ENCODE measurements at regions not wholly inside any gene's neighbourhood (a gene's known extent, or its start where the extent isn't known, plus 50 kb on each side); places are given as distances from the start of the nearest gene placed in this dataset.

GRCh38 chr1:115196296-115196695, 107.0 kb upstream of the TSPAN2 start:
- Histone ChIP-seq H3K9me2 (ENCODE audit: low read depth, low read length) (no peaks in the 10 kb centered on the region), H3K4me2 (ENCODE audit: low read length) (no peak overlapping the region), H3K4me3 (ENCODE audit: low read depth, low read length, poor library complexity, severe bottlenecking) (no peak overlapping the region), H3K27ac (ENCODE audit: low read depth, low read length, poor library complexity, severe bottlenecking) (no peak overlapping the region), H3K4me1 (ENCODE audit: insufficient read depth, low read length, severe bottlenecking) (no peaks in the 10 kb centered on the region), H3K27me3 (ENCODE audit: insufficient read depth, low read length) (no peaks in the 10 kb centered on the region), H3K79me2 (ENCODE audit: insufficient read depth, low read length) (no peaks in the 10 kb centered on the region), H3F3A (ENCODE audit: insufficient read depth, low read length) (no peaks in the 10 kb centered on the region), H2AFZ (ENCODE audit: low read length) (no peak overlapping the region), H4K20me1 (ENCODE audit: insufficient read depth, low read length) (no peaks in the 10 kb centered on the region), H3K36me3 (ENCODE audit: insufficient read depth, low read length) (no peaks in the 10 kb centered on the region), H3K9ac (ENCODE audit: low read length) (no peak overlapping the region), H3K9me3 (ENCODE audit: low read length) (no peaks in the 10 kb centered on the region)
- TF ChIP-seq CTCF (IDR thresholded peaks at IDR 0.05; ENCODE audit: low read length) (no peak), EZH2 (IDR thresholded peaks at IDR 0.05; ENCODE audit: borderline replicate concordance, low read length) (no peak)

- no peaks in the 10 kb centered on the region for H3K36me3 ChIP-seq (ENCODE audit: insufficient read depth, low read length)
- H3K27ac ChIP-seq (ENCODE audit: low read depth, low read length, poor library complexity, severe bottlenecking): no peak overlapping the region
- H3K79me2 ChIP-seq (ENCODE audit: insufficient read depth, low read length): no peaks in the 10 kb centered on the region
- H3K9me2 ChIP-seq (ENCODE audit: low read depth, low read length): no peaks in the 10 kb centered on the region
- H3K9ac ChIP-seq (ENCODE audit: low read length): no peak overlapping the region
- no peaks in the 10 kb centered on the region for H3K27me3 ChIP-seq (ENCODE audit: insufficient read depth, low read length)
- no peaks in the 10 kb centered on the region for H4K20me1 ChIP-seq (ENCODE audit: insufficient read depth, low read length)
- H3K9me3 ChIP-seq (ENCODE audit: low read length): no peaks in the 10 kb centered on the region
- H3K4me2 ChIP-seq (ENCODE audit: low read length): no peak overlapping the region
- TF ChIP-seq CTCF (IDR thresholded peaks at IDR 0.05; ENCODE audit: low read length) (no peak), EZH2 (IDR thresholded peaks at IDR 0.05; ENCODE audit: borderline replicate concordance, low read length) (no peak)
- H2AFZ ChIP-seq (ENCODE audit: low read length): no peak overlapping the region
- H3F3A ChIP-seq (ENCODE audit: insufficient read depth, low read length): no peaks in the 10 kb centered on the region
- H3K4me3 ChIP-seq (ENCODE audit: low read depth, low read length, poor library complexity, severe bottlenecking): no peak overlapping the region
- H3K4me1 ChIP-seq (ENCODE audit: insufficient read depth, low read length, severe bottlenecking): no peaks in the 10 kb centered on the region
These were observed 105.2 kb upstream of the TSPAN2 start for GRCh38 chr1:115194506-115194905.

- Histone ChIP-seq H3K4me3 (ENCODE audit: low read depth, low read length, poor library complexity, severe bottlenecking) (no peak overlapping the region), H3K4me1 (ENCODE audit: insufficient read depth, low read length, severe bottlenecking) (no peaks in the 10 kb centered on the region), H3F3A (ENCODE audit: insufficient read depth, low read length) (no peaks in the 10 kb centered on the region), H3K9ac (ENCODE audit: low read length) (no peak overlapping the region), H3K9me3 (ENCODE audit: low read length) (no peaks in the 10 kb centered on the region), H3K36me3 (ENCODE audit: insufficient read depth, low read length) (no peaks in the 10 kb centered on the region), H3K27me3 (ENCODE audit: insufficient read depth, low read length) (no peaks in the 10 kb centered on the region), H4K20me1 (ENCODE audit: insufficient read depth, low read length) (no peaks in the 10 kb centered on the region), H2AFZ (ENCODE audit: low read length) (no peak overlapping the region), H3K79me2 (ENCODE audit: insufficient read depth, low read length) (no peaks in the 10 kb centered on the region), H3K9me2 (ENCODE audit: low read depth, low read length) (no peaks in the 10 kb centered on the region), H3K4me2 (ENCODE audit: low read length) (no peak overlapping the region), H3K27ac (ENCODE audit: low read depth, low read length, poor library complexity, severe bottlenecking) (no peak overlapping the region)
- TF ChIP-seq EZH2 (IDR thresholded peaks at IDR 0.05; ENCODE audit: borderline replicate concordance, low read length) (no peak), CTCF (IDR thresholded peaks at IDR 0.05; ENCODE audit: low read length) (no peak)
These were observed 103.9 kb upstream of the TSPAN2 start for GRCh38 chr1:115193046-115193828.
